Stimulated activated CD4-positive, alpha-beta T cell treated with anti-CD3 and anti-CD28 coated beads, Interleukin-1b, Interleukin-23, amount 100 ng/mL, for 48 hours (primary cell): ENCODE measurements at regions not wholly inside any gene's neighbourhood (a gene's known extent, or its start where the extent isn't known, plus 50 kb on each side); places are given as distances from the start of the nearest gene placed in this dataset.

ENCODE experiments used
- DNase-seq: peaks from one replicate; pipeline ENCODE4 v3.0.0-alpha.2; 2020

DNA sequence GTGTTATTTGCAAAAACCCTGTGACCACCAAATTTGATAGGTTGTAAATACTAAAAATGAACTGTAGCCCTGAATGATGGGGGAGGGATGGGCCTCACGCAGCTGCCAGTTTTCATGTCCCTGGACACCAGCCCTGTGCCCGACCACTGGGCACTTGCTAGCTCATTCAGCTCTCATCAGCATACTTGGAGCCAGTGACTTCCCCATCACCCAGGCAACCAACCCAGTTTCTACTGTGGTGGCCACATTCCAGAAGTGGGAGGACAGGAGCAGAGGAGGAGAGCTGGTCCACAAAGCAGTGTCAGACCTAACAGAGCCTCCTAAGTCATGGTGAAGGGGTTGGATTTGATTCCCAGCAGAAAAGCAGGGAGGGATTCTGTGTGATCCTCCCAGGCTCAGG is 128.2 kb downstream of the CPEB2 start:
- no peak for DNase-seq

DNA sequence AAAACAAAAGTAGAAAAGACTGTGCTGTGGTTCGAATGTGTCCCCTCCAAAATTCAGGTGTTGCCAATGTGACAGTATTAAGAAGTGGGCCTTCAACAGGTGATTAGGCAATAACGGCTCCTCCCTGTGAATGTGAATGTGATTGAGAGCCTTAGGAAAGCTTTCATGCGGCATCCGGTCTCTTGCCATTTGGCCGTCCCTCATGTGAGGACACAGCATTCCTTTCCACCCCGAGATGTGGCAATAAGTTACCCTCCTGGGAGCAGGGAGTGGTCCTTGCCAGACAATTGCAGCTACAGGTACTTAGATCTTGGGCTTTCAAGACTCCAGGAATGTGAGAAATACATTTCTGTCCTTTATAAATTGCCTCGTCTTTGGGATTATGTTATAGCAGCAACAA is 129.3 kb downstream of the CPEB2 start:
- DNase-seq = no peak

DNA sequence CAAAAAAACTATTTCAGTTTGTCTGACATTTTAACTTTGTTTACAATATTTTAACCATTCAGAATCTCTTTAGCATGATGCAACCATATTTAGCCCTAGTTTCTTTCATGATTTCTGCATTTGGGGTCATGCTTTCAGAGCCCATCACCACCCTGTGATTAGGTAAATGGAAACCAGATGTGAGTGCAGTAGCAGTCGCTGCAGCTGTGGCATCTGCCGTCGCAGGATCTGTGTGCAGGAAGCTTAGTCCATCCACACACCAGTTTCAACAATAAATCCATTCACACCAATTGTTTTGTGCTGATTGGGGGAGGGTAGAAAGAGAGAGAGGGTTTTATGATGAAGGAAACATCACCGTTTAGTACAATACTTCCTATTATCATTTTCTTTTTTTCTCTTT is 130.5 kb downstream of the CPEB2 start:
- no peak for DNase-seq

- no peak for DNase-seq
Observed at GRCh38 chr4:15139599-15139998, 137.3 kb downstream of the CPEB2 start.

GRCh38 chr4:15142201-15142600 is 139.9 kb downstream of the CPEB2 start:
- no peak for DNase-seq

- DNase-seq = no peak
Observed at GRCh38 chr4:15143551-15143950, 141.3 kb downstream of the CPEB2 start.

DNA sequence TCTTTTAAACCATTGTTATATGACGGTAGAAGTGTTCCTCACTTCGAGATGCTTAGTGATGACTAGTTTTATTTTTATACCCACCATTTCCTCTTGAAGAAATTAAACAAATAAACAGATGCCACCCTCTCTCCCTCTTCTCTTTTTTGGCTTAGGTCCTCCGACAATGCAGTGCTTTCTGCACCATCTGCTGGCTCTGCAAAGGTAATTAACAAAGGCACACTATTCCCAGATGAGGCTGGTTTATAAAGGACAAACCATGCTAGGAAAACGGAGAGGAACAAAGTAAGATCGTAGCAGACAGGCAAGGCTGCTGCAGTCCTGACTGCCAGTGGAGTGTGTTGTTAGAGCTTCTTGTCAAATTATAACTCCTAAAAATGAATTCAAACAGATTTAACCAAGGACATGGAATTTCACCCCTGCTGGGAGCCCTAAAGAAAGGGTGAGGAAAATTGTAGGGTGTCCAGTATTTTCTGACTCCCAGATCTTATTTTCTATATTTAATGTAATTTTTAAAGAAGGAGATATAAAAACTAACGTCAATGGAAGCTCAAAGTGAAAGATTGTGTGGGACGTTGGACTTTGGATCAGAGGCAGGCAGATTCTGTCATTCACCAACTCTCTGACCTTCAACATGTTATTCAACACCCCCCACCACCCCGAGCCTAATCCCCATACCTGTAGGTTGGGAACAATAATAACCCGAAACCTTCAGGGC is 142.1 kb downstream of the CPEB2 start:
- no peak for DNase-seq

DNA sequence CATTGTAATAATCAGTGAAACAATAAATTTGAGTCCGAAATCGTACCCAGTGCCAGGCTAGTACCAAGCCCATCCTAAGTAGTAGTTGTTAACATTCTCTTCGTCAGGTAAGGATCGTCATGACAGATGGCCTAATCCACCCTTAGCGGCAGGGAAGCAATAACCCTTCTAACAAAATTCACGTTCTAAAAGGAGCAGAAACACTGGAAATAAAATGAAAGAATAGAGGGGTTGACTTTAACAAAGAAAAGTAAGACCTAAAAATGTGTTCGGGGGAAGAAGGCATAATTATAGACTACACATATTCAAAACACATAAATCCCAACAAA is 142.7 kb downstream of the CPEB2 start:
- DNase-seq = no peak

GRCh38 chr4:15145709-15146108 is 143.4 kb downstream of the CPEB2 start:
- no peak for DNase-seq

- no peak for DNase-seq
Observed at GRCh38 chr4:15147714-15148113, 145.4 kb downstream of the CPEB2 start.

- DNase-seq = no peak
Observed at GRCh38 chr4:15148199-15148598, 145.9 kb downstream of the CPEB2 start.

DNA sequence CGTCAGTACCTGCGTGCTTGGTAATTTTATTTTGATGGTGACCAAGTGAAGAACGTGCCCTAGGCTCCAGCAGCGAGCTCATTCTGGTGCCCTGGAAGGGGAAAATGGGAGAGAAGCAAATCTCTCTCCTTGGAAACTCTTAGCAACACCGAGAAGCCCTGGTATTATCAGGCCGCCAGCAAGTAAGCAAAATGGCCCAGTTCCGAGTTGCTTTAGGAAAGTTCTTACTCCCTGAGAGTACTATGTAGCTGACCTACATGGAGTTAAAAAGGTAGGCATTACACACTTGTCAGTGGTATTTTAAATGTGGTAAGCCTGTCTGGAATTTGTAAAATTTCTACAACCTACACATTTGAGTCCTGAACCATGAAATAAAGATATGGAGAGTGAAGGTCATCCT is 146.4 kb downstream of the CPEB2 start:
- no peak for DNase-seq

- no peak for DNase-seq
Observed at GRCh38 chr4:15149234-15149838, 147.1 kb downstream of the CPEB2 start.

- DNase-seq = no peak
Observed at GRCh38 chr4:15149839-15150592, 147.7 kb downstream of the CPEB2 start.

- no peak for DNase-seq
Observed at GRCh38 chr4:15150631-15151030, 148.3 kb downstream of the CPEB2 start.

- DNase-seq = no peak
Observed at GRCh38 chr4:15151033-15151432, 148.8 kb downstream of the CPEB2 start.

- no peak for DNase-seq
Observed at GRCh38 chr4:15153662-15154061, 151.4 kb downstream of the CPEB2 start.

- no peak for DNase-seq
Observed at GRCh38 chr4:15158406-15159091, 156.3 kb downstream of the CPEB2 start.

DNA sequence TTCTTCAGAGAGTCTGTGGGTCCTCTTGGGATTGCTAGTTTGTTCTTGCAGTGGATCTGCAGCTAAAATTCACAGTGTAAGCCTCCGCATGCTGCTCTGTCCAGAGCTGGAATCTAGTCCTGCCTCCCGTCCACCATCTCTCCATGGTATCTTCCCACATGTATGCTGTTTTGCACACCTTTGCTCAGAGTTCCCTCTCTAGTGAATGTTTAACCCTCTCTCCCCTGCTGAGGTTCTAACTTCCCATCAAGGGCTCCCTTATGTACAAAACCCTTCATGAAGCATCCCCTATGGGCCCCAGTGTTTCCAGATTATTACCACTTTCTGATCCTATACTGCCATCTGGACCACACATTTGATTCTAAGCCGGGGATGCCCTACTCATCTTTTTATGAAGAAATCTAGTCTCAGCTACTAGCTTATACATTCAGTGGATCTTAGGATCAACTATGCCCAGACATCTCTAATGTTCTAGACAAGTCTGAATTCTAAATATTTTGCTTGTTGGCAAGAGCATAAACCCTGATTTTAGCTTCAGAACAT is 157.3 kb downstream of the CPEB2 start:
- DNase-seq = no peak

GRCh38 chr4:15161439-15161838 is 159.2 kb downstream of the CPEB2 start:
- DNase-seq = no peak

DNA sequence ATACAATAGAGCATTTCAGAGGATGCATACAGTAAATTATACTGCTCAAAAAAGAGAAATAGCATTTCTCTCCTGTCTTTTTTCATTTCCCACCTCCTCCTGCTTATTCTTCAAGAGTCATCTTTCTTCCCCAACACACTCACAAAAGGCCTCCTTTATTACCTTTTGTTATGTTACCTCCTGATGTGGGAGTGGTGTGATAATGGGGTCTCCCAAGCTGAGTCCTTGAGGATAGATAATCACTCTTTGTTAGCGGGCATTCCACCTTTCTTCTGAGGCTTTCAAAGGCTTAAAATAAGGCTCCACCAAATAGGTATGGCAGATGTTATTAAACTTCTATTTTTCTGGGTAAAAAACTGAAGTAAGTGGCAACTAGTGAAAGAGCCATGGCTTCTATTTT is 159.8 kb downstream of the CPEB2 start:
- DNase-seq = no peak

DNA sequence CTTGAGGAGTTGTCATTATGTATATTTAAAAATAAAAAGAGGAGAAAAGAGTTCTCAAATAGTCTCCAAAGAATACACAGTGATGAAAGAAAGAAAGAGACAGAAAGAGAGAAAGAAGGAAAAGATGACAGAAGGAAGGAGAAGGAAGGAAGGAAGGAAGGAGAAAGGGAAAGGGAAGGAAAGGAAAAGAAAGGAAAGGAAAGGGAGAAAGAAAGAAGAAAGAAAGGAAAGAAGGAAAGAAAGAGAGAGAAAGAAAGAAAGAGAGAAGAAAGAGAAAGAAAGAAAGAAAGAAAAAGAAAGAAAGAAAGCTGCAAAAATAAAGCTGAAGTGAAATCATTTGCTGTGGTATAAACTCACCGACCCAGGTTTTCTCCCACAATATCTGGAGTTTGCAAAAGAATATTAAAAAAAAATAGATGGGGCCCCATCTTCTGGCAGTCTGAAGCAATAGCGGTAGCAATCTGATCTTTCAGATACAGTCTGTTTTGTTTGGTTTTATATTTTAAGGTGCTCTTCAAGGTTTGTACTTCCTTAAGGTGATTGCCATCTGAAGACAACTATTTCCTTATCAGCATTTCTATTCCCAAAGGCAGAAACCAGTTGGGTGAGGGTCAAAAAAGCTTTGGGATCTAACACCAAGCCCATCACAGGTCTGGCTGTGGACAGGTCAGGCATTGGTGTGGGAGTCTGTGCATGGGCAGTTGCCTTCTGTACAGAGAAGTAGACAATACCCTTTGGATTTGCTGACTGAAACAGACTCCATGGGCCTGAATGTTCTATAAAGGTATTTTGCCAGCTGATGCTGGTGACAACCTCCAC is 160.4 kb downstream of the CPEB2 start:
- no peak for DNase-seq

DNA sequence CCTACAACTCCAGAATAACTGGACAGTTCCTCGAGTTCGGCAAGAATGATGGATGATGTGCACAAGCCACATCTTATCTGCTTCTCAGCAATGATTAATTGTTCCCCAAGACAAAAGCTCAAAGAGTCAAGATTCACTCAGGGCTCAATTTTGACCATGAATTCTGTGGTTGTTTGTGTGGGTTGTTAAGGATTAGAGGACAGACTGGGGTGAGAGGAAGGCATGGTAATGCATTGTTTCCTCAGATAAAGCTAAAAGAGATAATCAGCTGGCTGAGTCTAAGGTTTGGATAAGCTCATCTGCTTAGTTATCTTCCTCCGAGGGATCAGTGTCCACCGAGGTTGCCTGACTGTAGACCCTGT is 161.0 kb downstream of the CPEB2 start:
- no peak for DNase-seq
